Neural cell (in vitro differentiated cells): ENCODE measurements at regions not wholly inside any gene's neighbourhood (a gene's known extent, or its start where the extent isn't known, plus 50 kb on each side); places are given as distances from the start of the nearest gene placed in this dataset.

Experiments
- H2AFZ ChIP-seq: fragments of 200-600, 300-800 bp; sonication (generic), shearing (Covaris generic); 2 replicates; pipeline ENCODE4 v1.6.0; 2014; ENCODE audit warnings: low read depth, mild to moderate bottlenecking, antibody characterized with exemption, low read length, moderate library complexity
- H3F3A ChIP-seq: fragments of 200-600 bp; shearing (Covaris generic); 2 replicates; pipeline ENCODE4 v1.6.1; 2016; ENCODE audit warnings: mild to moderate bottlenecking, moderate library complexity, mixed read lengths, antibody characterized with exemption, low read length; ENCODE audit not compliant: insufficient read depth, poor library complexity, severe bottlenecking
- H3K27ac ChIP-seq: fragments of 200-600, 300-800 bp; sonication (generic), shearing (Covaris generic); 2 replicates; pipeline ENCODE4 v1.5.1; 2014; ENCODE audit warnings: mild to moderate bottlenecking, low read length, moderate library complexity
- H3K27me3 ChIP-seq: fragments of 300-800, 200-600 bp; sonication (generic), shearing (Covaris generic); 2 replicates; pipeline ENCODE4 v1.6.0; 2014; ENCODE audit warnings: mild to moderate bottlenecking, low read depth, low read length, moderate library complexity; ENCODE audit not compliant: insufficient read depth
- H3K36me3 ChIP-seq: fragments of 300-800, 200-600 bp; sonication (generic), shearing (Covaris generic); 2 replicates; pipeline ENCODE4 v1.5.1; 2014; ENCODE audit warnings: mild to moderate bottlenecking, antibody characterized with exemption, low read length, moderate library complexity; ENCODE audit not compliant: insufficient read depth
- H3K4me2 ChIP-seq: fragments of 300-800, 200-600 bp; sonication (generic), shearing (Covaris generic); 2 replicates; pipeline ENCODE4 v1.6.0; 2014; ENCODE audit warnings: mild to moderate bottlenecking, low read length
- H3K4me3 ChIP-seq: fragments of 300-800, 200-600 bp; sonication (generic), shearing (Covaris generic); 2 replicates; pipeline ENCODE4 v1.5.1; 2014; ENCODE audit warnings: mild to moderate bottlenecking, low read length, moderate library complexity
- H3K79me2 ChIP-seq: fragments of 200-600 bp; shearing (Covaris generic); replicated peaks from 2 replicates; pipeline ENCODE4 v1.6.0; 2014; ENCODE audit warnings: mild to moderate bottlenecking, low read length, moderate library complexity; ENCODE audit not compliant: insufficient read depth
- H3K9ac ChIP-seq: fragments of 300-800, 200-600 bp; sonication (generic), shearing (Covaris generic); 2 replicates; pipeline ENCODE4 v1.6.1; 2016; ENCODE audit warnings: mild to moderate bottlenecking, low read length, mixed read lengths
- H3K9me2 ChIP-seq: fragments of 200-600 bp; shearing (Covaris generic); 2 replicates; pipeline ENCODE4 v1.6.1; 2016; ENCODE audit warnings: mild to moderate bottlenecking, low read length, mixed read lengths; ENCODE audit not compliant: insufficient read depth
- H3K9me3 ChIP-seq: fragments of 200-600, 300-800 bp; sonication (generic), shearing (Covaris generic); 2 replicates; pipeline ENCODE4 v1.6.1; 2016; ENCODE audit warnings: mild to moderate bottlenecking, mixed run types, low read length, moderate library complexity, mixed read lengths
- H4K20me1 ChIP-seq: fragments of 200-600 bp; shearing (Covaris generic); 2 replicates; pipeline ENCODE4 v1.6.1; 2016; ENCODE audit warnings: mild to moderate bottlenecking, mixed run types; ENCODE audit not compliant: insufficient read depth
- EP300 ChIP-seq: fragments of 450-650 bp; conservative IDR thresholded peaks from 2 replicates; pipeline ENCODE4 v1.6.1; 2014; ENCODE audit warnings: antibody characterized with exemption, mild to moderate bottlenecking, moderate library complexity; ENCODE audit not compliant: poor library complexity, severe bottlenecking
- EZH2 ChIP-seq: fragments of 200-600, 300-800 bp; shearing (Covaris generic), sonication (generic); IDR thresholded peaks from 2 replicates; pipeline ENCODE4 v1.6.1; 2014; ENCODE audit warnings: antibody characterized with exemption, low read length, borderline replicate concordance, mild to moderate bottlenecking; ENCODE audit not compliant: insufficient read depth, poor library complexity, severe bottlenecking
- MXI1 ChIP-seq: fragments of 450-650 bp; conservative IDR thresholded peaks from 2 replicates; pipeline ENCODE4 v1.6.1; 2014; ENCODE audit warnings: antibody characterized with exemption, mild to moderate bottlenecking; ENCODE audit not compliant: poor library complexity, severe bottlenecking
- POLR2AphosphoS5 ChIP-seq: IDR thresholded peaks from 2 replicates; pipeline ENCODE4 v1.6.1; 2012
- RAD21 ChIP-seq: fragments of 450-650 bp; conservative IDR thresholded peaks from 2 replicates; pipeline ENCODE4 v1.6.1; 2014; ENCODE audit warnings: antibody characterized with exemption, mild to moderate bottlenecking, moderate library complexity
- SMC3 ChIP-seq: fragments of 450-650 bp; conservative IDR thresholded peaks from 2 replicates; pipeline ENCODE4 v1.6.1; 2014; ENCODE audit warnings: antibody characterized with exemption, mild to moderate bottlenecking, moderate library complexity; ENCODE audit not compliant: poor library complexity
- TAF1 ChIP-seq: IDR thresholded peaks from 2 replicates; pipeline ENCODE4 v1.6.1; 2012; ENCODE audit warnings: low read depth
- TF ChIP-seq, protein P1 (sequence below): IDR thresholded peaks from 2 replicates; pipeline ENCODE4 v1.6.1; 2012; ENCODE audit warnings: borderline replicate concordance
- TF ChIP-seq, protein P2 (sequence below): fragments of 450-650 bp; IDR thresholded peaks from 2 replicates; pipeline ENCODE4 v1.5.1; 2014; ENCODE audit warnings: antibody characterized with exemption, mild to moderate bottlenecking, moderate library complexity; ENCODE audit not compliant: poor library complexity, severe bottlenecking

DNA sequence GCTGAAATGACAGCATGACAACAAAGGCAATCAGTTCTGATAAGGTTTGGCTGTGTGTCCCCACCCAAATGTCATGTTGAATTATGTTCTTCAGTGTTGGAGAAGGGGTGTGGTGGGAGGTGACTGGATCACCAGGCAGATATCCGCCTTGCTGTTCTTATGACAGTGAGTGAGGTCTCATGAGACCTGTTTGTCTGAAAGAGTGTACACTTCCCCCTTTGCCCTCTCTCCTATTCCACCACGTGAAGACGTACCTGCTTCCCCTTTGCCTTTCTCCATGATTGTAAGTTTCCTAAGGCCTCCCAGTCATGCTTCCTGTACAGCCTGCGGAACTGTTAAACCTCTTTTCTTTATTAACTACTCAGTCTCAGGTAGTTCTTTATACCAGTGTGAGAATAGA, 553.0 kb downstream of the DCDC2C start:
- Histone ChIP-seq H3K9ac (no peak overlapping the region), H3K36me3 (no peaks in the 10 kb centered on the region), H3K4me3 (no peak overlapping the region), H3K9me3 (no peaks in the 10 kb centered on the region), H2AFZ (no peak overlapping the region), H3K9me2 (no peaks in the 10 kb centered on the region), H3K27me3 (no peaks in the 10 kb centered on the region), H4K20me1 (no peaks in the 10 kb centered on the region), H3K4me2 (no peak overlapping the region), H3K27ac (no peak overlapping the region), H3K79me2 (no peaks in the 10 kb centered on the region), H3F3A (no peaks in the 10 kb centered on the region)
- TF ChIP-seq TAF1 (no peak), EZH2 (no peak)
- TF ChIP-seq, protein P1, sequence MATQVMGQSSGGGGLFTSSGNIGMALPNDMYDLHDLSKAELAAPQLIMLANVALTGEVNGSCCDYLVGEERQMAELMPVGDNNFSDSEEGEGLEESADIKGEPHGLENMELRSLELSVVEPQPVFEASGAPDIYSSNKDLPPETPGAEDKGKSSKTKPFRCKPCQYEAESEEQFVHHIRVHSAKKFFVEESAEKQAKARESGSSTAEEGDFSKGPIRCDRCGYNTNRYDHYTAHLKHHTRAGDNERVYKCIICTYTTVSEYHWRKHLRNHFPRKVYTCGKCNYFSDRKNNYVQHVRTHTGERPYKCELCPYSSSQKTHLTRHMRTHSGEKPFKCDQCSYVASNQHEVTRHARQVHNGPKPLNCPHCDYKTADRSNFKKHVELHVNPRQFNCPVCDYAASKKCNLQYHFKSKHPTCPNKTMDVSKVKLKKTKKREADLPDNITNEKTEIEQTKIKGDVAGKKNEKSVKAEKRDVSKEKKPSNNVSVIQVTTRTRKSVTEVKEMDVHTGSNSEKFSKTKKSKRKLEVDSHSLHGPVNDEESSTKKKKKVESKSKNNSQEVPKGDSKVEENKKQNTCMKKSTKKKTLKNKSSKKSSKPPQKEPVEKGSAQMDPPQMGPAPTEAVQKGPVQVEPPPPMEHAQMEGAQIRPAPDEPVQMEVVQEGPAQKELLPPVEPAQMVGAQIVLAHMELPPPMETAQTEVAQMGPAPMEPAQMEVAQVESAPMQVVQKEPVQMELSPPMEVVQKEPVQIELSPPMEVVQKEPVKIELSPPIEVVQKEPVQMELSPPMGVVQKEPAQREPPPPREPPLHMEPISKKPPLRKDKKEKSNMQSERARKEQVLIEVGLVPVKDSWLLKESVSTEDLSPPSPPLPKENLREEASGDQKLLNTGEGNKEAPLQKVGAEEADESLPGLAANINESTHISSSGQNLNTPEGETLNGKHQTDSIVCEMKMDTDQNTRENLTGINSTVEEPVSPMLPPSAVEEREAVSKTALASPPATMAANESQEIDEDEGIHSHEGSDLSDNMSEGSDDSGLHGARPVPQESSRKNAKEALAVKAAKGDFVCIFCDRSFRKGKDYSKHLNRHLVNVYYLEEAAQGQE: no peak
- TF ChIP-seq, protein P2, sequence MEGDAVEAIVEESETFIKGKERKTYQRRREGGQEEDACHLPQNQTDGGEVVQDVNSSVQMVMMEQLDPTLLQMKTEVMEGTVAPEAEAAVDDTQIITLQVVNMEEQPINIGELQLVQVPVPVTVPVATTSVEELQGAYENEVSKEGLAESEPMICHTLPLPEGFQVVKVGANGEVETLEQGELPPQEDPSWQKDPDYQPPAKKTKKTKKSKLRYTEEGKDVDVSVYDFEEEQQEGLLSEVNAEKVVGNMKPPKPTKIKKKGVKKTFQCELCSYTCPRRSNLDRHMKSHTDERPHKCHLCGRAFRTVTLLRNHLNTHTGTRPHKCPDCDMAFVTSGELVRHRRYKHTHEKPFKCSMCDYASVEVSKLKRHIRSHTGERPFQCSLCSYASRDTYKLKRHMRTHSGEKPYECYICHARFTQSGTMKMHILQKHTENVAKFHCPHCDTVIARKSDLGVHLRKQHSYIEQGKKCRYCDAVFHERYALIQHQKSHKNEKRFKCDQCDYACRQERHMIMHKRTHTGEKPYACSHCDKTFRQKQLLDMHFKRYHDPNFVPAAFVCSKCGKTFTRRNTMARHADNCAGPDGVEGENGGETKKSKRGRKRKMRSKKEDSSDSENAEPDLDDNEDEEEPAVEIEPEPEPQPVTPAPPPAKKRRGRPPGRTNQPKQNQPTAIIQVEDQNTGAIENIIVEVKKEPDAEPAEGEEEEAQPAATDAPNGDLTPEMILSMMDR: no peak

DNA sequence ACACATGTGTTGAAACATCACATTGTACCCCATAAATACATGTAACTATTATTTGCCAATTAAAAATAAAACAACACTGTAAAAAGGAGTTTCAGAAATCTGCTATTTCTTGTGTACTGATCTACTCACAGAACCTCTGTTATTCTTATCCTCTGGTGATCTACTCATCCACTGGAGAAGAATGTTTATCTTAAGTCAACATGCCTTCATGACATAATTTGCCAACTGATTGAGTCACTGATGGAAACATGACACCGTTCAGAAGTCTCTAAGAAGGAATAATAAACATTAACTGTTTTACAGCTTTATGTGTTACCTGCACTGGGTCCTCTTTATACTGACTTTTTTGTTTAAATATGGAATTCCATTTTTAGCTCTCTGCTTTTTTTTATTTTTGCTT, 555.2 kb downstream of the DCDC2C start:
- no peak for TF ChIP-seq EZH2
- TF ChIP-seq EP300: no peak
- no peak for TF ChIP-seq TAF1
- TF ChIP-seq, protein P1: no peak
- no peak for TF ChIP-seq RAD21
- no peak for TF ChIP-seq MXI1
- no peak for TF ChIP-seq SMC3
- TF ChIP-seq, protein P2: no peak
- no peak for TF ChIP-seq POLR2AphosphoS5

More for the DNA sequence above, 555.2 kb downstream of the DCDC2C start:
- Histone ChIP-seq H3K9me2 (no peaks in the 10 kb centered on the region), H3K36me3 (no peaks in the 10 kb centered on the region), H3F3A (no peaks in the 10 kb centered on the region), H3K27me3 (no peaks in the 10 kb centered on the region), H3K9me3 (no peaks in the 10 kb centered on the region), H4K20me1 (no peaks in the 10 kb centered on the region), H3K27ac (no peak overlapping the region), H3K4me2 (no peak overlapping the region), H3K79me2 (no peaks in the 10 kb centered on the region), H3K9ac (no peak overlapping the region), H2AFZ (no peak overlapping the region), H3K4me3 (no peak overlapping the region)
